ENCODE measurements at regions not wholly inside any gene's neighbourhood (a gene's known extent, or its start where the extent isn't known, plus 50 kb on each side); places are given as distances from the start of the nearest gene placed in this dataset.

DNA sequence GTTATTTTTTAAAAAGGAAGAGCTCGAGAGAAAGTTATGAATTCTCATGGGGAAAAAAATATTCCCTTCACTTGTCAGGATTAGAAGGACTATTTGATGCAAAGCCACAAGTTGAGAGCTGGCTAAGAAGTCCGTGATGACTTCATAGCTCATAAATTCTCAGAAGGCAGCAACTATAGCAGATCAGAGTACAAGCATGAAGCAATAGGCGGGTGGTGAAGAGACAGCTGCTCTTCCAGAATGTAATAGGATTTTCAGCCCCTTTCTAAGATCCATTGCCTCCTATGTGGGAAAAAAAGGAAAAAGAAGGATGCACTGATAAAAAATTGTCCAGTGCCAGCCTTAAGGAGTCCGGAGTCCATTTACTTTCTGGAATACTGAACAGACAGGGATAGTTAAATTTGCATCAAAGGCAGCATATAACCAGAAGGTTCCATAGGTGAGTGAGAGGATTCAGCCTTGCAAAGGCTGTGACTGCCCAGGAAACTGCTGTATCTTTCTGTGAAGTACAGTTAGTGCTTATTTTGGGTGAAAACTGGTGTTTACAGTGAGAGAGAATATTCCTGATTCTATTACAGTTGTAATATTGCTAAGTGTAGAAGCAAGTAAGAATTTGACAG is 929.5 kb upstream of the ALCAM start:
- TF ChIP-seq KDM5A (IDR thresholded peaks at IDR 0.05) = no peak
- no peak for TF ChIP-seq RFX5 (IDR thresholded peaks at IDR 0.05)
- TF ChIP-seq, protein P1, sequence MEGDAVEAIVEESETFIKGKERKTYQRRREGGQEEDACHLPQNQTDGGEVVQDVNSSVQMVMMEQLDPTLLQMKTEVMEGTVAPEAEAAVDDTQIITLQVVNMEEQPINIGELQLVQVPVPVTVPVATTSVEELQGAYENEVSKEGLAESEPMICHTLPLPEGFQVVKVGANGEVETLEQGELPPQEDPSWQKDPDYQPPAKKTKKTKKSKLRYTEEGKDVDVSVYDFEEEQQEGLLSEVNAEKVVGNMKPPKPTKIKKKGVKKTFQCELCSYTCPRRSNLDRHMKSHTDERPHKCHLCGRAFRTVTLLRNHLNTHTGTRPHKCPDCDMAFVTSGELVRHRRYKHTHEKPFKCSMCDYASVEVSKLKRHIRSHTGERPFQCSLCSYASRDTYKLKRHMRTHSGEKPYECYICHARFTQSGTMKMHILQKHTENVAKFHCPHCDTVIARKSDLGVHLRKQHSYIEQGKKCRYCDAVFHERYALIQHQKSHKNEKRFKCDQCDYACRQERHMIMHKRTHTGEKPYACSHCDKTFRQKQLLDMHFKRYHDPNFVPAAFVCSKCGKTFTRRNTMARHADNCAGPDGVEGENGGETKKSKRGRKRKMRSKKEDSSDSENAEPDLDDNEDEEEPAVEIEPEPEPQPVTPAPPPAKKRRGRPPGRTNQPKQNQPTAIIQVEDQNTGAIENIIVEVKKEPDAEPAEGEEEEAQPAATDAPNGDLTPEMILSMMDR (IDR thresholded peaks at IDR 0.05) = no peak
- TF ChIP-seq CBX2 (IDR thresholded peaks at IDR 0.05; ENCODE audit: borderline replicate concordance, low read depth) = no peak
- no peak for TF ChIP-seq JUN (IDR thresholded peaks at IDR 0.05)
- no peak for TF ChIP-seq CHD2 (IDR thresholded peaks at IDR 0.05; ENCODE audit: low read length, partially characterized antibody)
- TF ChIP-seq, protein P2, sequence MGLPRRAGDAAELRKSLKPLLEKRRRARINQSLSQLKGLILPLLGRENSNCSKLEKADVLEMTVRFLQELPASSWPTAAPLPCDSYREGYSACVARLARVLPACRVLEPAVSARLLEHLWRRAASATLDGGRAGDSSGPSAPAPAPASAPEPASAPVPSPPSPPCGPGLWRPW (IDR thresholded peaks at IDR 0.05) = no peak
- no peak for TF ChIP-seq MYC (IDR thresholded peaks at IDR 0.05; ENCODE audit: borderline replicate concordance, low read length)
- TF ChIP-seq, protein P3, sequence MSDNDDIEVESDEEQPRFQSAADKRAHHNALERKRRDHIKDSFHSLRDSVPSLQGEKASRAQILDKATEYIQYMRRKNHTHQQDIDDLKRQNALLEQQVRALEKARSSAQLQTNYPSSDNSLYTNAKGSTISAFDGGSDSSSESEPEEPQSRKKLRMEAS (IDR thresholded peaks at IDR 0.05) = no peak
- TF ChIP-seq TFCP2L1 (CRISPR knock-in tag; IDR thresholded peaks at IDR 0.05) = no peak
- no peak for TF ChIP-seq ESRRA (IDR thresholded peaks at IDR 0.05; ENCODE audit: borderline replicate concordance, low read length)

All from A549 (cell line).